HepG2 (cell line): ENCODE measurements at regions not wholly inside any gene's neighbourhood (a gene's known extent, or its start where the extent isn't known, plus 50 kb on each side); places are given as distances from the start of the nearest gene placed in this dataset.

ENCODE experiments used
- BCL3 ChIP-seq: sonication (generic); formaldehyde crosslinking; IDR thresholded peaks from 2 replicates; pipeline ENCODE4 v1.5.1; 2020; ENCODE audit warnings: mild to moderate bottlenecking, missing genetic modification reagents, moderate library complexity
- PRDM10 ChIP-seq: sonication (generic); formaldehyde crosslinking; IDR thresholded peaks from 2 replicates; pipeline ENCODE4 v1.4.0; 2020; ENCODE audit warnings: low read depth, missing genetic modification reagents
- ZNF777 ChIP-seq: sonication (generic); formaldehyde crosslinking; IDR thresholded peaks from 2 replicates; pipeline ENCODE4 v1.4.0; 2020; ENCODE audit warnings: missing genetic modification reagents

GRCh38 chr7:118075936-118076335 is 108.0 kb upstream of the LSM8 start:
- no peak for TF ChIP-seq PRDM10
- no peak for TF ChIP-seq BCL3 (CRISPR knock-in tag)
- no peak for TF ChIP-seq ZNF777
